ENCODE measurements at regions not wholly inside any gene's neighbourhood (a gene's known extent, or its start where the extent isn't known, plus 50 kb on each side); places are given as distances from the start of the nearest gene placed in this dataset.

DNA sequence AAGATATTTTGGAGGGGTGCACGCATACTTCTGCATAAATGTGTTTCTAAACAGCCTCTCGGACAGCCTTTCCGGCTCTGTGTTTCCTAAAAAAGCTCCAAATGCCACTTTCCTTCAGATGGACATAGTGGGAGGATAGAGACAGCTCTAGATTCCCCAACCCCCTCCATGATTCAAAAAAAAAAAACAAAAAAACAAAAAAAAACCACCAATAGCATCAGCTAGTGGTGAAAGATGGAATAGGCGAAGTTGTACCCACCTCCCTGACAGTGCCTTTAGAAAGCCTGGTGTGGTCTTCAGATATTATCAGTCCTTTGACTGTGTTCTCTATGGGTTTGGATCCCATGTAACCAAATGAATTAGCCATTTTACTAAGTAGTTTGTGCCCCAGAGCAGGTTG, 94.1 kb downstream of the PHETA1 start:
- H3K4me2 ChIP-seq (ENCODE audit: low read length) = no peak overlapping the region
- H2AFZ ChIP-seq (ENCODE audit: low read depth, low read length) = no peak overlapping the region
- H3K36me3 ChIP-seq (ENCODE audit: insufficient read depth, low read length) = no peaks in the 10 kb centered on the region

DNA sequence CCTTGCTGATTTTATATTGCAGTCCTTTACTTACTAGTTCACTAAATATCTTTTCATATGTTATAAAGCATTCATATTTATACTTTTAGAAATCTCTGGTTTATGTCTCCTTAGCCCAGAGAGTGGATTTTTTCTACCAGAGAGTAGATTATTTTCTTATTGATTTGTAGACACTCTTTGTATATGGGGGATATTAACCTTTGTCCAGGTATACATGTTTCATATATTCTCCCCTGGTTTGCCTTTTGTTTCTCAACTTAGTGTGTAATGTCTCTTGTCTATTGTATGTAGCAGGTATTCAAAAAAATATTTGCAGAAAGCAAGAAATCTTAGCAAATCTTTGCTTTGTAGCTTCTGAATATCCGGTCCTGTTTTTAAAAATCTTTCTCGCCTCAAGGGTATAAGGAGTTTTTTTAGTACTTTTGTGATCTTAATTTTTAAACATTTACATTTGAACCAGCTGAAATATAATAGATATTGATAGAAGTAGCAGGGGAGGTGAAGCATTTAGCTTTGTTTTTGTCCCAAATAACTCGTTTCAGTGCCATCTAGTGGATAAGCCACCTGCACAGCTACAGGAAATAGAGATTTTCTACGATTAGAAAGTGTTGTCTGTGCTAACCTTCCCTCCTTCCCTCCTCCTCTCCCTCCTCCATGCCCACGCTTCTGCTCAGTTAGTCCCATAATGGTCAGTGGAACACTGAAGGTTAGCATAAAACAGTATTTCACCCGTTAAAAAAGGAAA, 97.0 kb downstream of the PHETA1 start:
- no peaks in the 10 kb centered on the region for H3K27me3 ChIP-seq (ENCODE audit: insufficient read depth, low read depth, low read length)
- H3F3A ChIP-seq (ENCODE audit: insufficient read depth, low read length, poor library complexity, severe bottlenecking) = no peaks in the 10 kb centered on the region
- no peaks in the 10 kb centered on the region for H4K20me1 ChIP-seq (ENCODE audit: insufficient read depth)
- no peak overlapping the region for H2AFZ ChIP-seq (ENCODE audit: low read depth, low read length)
- H3K4me2 ChIP-seq (ENCODE audit: low read length) = no peak overlapping the region
- H3K4me3 ChIP-seq (ENCODE audit: low read length) = no peak overlapping the region
- H3K9me3 ChIP-seq (ENCODE audit: low read length) = no peaks in the 10 kb centered on the region
- no peaks in the 10 kb centered on the region for H3K79me2 ChIP-seq (replicated peaks; ENCODE audit: insufficient read depth, low read length)
- H3K9me2 ChIP-seq (ENCODE audit: insufficient read depth, low read length) = no peaks in the 10 kb centered on the region
- H3K27ac ChIP-seq (ENCODE audit: low read length) = no peak overlapping the region
- H3K9ac ChIP-seq (ENCODE audit: low read length) = no peak overlapping the region
- TF ChIP-seq, protein P1, sequence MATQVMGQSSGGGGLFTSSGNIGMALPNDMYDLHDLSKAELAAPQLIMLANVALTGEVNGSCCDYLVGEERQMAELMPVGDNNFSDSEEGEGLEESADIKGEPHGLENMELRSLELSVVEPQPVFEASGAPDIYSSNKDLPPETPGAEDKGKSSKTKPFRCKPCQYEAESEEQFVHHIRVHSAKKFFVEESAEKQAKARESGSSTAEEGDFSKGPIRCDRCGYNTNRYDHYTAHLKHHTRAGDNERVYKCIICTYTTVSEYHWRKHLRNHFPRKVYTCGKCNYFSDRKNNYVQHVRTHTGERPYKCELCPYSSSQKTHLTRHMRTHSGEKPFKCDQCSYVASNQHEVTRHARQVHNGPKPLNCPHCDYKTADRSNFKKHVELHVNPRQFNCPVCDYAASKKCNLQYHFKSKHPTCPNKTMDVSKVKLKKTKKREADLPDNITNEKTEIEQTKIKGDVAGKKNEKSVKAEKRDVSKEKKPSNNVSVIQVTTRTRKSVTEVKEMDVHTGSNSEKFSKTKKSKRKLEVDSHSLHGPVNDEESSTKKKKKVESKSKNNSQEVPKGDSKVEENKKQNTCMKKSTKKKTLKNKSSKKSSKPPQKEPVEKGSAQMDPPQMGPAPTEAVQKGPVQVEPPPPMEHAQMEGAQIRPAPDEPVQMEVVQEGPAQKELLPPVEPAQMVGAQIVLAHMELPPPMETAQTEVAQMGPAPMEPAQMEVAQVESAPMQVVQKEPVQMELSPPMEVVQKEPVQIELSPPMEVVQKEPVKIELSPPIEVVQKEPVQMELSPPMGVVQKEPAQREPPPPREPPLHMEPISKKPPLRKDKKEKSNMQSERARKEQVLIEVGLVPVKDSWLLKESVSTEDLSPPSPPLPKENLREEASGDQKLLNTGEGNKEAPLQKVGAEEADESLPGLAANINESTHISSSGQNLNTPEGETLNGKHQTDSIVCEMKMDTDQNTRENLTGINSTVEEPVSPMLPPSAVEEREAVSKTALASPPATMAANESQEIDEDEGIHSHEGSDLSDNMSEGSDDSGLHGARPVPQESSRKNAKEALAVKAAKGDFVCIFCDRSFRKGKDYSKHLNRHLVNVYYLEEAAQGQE (IDR thresholded peaks at IDR 0.05; ENCODE audit: borderline replicate concordance) = no peak
- TF ChIP-seq EP300 (conservative IDR thresholded peaks at IDR 0.05; ENCODE audit: poor library complexity, severe bottlenecking) = no peak
- TF ChIP-seq TAF1 (IDR thresholded peaks at IDR 0.05; ENCODE audit: low read depth) = no peak
- TF ChIP-seq MXI1 (conservative IDR thresholded peaks at IDR 0.05; ENCODE audit: poor library complexity, severe bottlenecking) = no peak
- peak; percentile 73 for TF ChIP-seq SMC3 (conservative IDR thresholded peaks at IDR 0.05; ENCODE audit: poor library complexity)
- TF ChIP-seq RAD21 (conservative IDR thresholded peaks at IDR 0.05) = peak; percentile 56
- no peak for TF ChIP-seq EZH2 (IDR thresholded peaks at IDR 0.05; ENCODE audit: borderline replicate concordance, insufficient read depth, low read length, poor library complexity, severe bottlenecking)
- TF ChIP-seq POLR2AphosphoS5 (IDR thresholded peaks at IDR 0.05) = no peak
- TF ChIP-seq, protein P2, sequence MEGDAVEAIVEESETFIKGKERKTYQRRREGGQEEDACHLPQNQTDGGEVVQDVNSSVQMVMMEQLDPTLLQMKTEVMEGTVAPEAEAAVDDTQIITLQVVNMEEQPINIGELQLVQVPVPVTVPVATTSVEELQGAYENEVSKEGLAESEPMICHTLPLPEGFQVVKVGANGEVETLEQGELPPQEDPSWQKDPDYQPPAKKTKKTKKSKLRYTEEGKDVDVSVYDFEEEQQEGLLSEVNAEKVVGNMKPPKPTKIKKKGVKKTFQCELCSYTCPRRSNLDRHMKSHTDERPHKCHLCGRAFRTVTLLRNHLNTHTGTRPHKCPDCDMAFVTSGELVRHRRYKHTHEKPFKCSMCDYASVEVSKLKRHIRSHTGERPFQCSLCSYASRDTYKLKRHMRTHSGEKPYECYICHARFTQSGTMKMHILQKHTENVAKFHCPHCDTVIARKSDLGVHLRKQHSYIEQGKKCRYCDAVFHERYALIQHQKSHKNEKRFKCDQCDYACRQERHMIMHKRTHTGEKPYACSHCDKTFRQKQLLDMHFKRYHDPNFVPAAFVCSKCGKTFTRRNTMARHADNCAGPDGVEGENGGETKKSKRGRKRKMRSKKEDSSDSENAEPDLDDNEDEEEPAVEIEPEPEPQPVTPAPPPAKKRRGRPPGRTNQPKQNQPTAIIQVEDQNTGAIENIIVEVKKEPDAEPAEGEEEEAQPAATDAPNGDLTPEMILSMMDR (IDR thresholded peaks at IDR 0.05; ENCODE audit: poor library complexity, severe bottlenecking) = peak; percentile 60
- H3K36me3 ChIP-seq (ENCODE audit: insufficient read depth, low read length) = no peaks in the 10 kb centered on the region

More for the DNA sequence above, 94.1 kb downstream of the PHETA1 start:
- Histone ChIP-seq H3K27me3 (ENCODE audit: insufficient read depth, low read depth, low read length) (no peaks in the 10 kb centered on the region), H3K79me2 (replicated peaks; ENCODE audit: insufficient read depth, low read length) (no peaks in the 10 kb centered on the region), H3K9me3 (ENCODE audit: low read length) (no peaks in the 10 kb centered on the region), H3K4me3 (ENCODE audit: low read length) (no peak overlapping the region), H3K9ac (ENCODE audit: low read length) (no peak overlapping the region), H3F3A (ENCODE audit: insufficient read depth, low read length, poor library complexity, severe bottlenecking) (no peaks in the 10 kb centered on the region), H3K9me2 (ENCODE audit: insufficient read depth, low read length) (no peaks in the 10 kb centered on the region), H3K27ac (ENCODE audit: low read length) (no peak overlapping the region), H4K20me1 (ENCODE audit: insufficient read depth) (no peaks in the 10 kb centered on the region)
- TF ChIP-seq, protein P1 (IDR thresholded peaks at IDR 0.05; ENCODE audit: borderline replicate concordance) = no peak
- no peak for TF ChIP-seq TAF1 (IDR thresholded peaks at IDR 0.05; ENCODE audit: low read depth)
- TF ChIP-seq SMC3 (conservative IDR thresholded peaks at IDR 0.05; ENCODE audit: poor library complexity) = no peak
- TF ChIP-seq EZH2 (IDR thresholded peaks at IDR 0.05; ENCODE audit: borderline replicate concordance, insufficient read depth, low read length, poor library complexity, severe bottlenecking) = no peak
- TF ChIP-seq, protein P2 (IDR thresholded peaks at IDR 0.05; ENCODE audit: poor library complexity, severe bottlenecking) = peak; percentile 53
- TF ChIP-seq RAD21 (conservative IDR thresholded peaks at IDR 0.05) = peak; percentile 36
